ENCODE measurements at regions not wholly inside any gene's neighbourhood (a gene's known extent, or its start where the extent isn't known, plus 50 kb on each side); places are given as distances from the start of the nearest gene placed in this dataset.
A peak's percentile ranks its signal among the peaks of the same experiment; 100 is the strongest.

DNA sequence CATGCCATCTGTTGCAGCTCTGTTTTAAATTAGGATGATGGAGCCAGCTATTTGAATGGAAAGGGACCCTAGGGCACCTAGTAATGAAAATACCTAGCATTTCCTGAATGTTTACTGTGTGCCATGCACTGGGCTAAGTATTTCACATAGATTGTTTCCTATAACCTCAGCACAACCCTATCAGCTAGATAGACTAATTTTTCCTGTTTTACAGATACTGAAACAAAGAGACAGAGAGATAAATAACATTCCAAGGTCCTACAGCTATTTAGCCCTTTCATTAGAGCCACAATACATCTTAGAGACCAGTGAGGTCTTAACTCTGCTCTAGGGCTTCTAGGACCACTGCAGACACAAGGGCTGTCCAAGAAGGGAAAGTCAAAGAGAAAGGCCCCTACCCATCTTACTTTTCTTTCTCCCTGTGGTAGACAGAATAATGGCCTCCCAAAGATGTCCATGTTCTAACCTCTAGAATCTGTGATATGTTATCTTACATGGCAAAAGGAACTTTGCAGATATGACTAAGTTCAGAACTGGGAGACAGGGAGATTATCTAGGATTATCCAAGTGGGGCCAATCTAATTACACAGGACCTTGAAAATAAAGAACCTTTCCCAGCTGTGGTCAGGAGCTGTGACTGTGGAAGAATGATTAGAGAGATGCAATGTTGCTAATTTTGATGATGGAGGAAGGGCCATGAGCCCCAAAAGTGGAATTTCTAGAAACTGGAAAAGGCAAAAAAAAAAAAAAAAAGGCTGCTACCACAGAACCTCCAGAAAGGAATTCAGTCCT, 157.0 kb downstream of the CCDC34 start:
- intact Hi-C loops (cut with micrococcal nuclease; ENCODE audit: unreplicated experiment): loop anchor here (10.0 kb wide), 1 partner anchor 159 kb away; the partner anchor contains the start of gene CCDC34

DNA sequence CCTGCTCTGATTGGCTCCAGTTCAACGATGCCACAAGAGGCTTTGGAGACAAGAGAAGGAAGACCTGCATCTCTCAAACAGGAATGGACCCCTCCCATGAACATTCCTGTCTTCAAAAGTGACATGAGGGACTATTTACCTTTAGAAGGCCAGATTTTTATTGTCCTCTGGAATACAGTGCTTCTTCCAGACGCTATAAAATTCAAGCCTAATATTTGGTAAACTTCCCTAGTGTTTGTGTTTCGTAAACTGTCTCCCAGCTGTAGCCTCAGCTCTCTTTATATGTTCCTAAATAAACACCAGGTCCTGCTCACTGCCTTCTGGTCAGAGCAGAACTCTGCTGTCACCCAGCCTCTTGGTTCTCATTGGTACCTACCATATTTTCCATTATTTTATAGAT, 157.8 kb downstream of the CCDC34 start:
- H3K4me1 ChIP-seq (ENCODE audit: insufficient read depth, low read length, poor library complexity, severe bottlenecking): peaks cover 12% of the 10 kb centered on the region
- no peak for TF ChIP-seq EZH2phosphoT487 (IDR thresholded peaks at IDR 0.05; ENCODE audit: borderline replicate concordance, low read depth, low read length)
- TF ChIP-seq, protein P1, sequence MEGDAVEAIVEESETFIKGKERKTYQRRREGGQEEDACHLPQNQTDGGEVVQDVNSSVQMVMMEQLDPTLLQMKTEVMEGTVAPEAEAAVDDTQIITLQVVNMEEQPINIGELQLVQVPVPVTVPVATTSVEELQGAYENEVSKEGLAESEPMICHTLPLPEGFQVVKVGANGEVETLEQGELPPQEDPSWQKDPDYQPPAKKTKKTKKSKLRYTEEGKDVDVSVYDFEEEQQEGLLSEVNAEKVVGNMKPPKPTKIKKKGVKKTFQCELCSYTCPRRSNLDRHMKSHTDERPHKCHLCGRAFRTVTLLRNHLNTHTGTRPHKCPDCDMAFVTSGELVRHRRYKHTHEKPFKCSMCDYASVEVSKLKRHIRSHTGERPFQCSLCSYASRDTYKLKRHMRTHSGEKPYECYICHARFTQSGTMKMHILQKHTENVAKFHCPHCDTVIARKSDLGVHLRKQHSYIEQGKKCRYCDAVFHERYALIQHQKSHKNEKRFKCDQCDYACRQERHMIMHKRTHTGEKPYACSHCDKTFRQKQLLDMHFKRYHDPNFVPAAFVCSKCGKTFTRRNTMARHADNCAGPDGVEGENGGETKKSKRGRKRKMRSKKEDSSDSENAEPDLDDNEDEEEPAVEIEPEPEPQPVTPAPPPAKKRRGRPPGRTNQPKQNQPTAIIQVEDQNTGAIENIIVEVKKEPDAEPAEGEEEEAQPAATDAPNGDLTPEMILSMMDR (conservative IDR thresholded peaks at IDR 0.05; ENCODE audit: low read length): no peak
- no peak for DNase-seq (ENCODE audit: low spot score)
- no peak overlapping the region for H2AFZ ChIP-seq (ENCODE audit: low read length)
- H3K4me2 ChIP-seq (ENCODE audit: low read length): no peak overlapping the region
- intact Hi-C loops (cut with micrococcal nuclease; ENCODE audit: unreplicated experiment): loop anchor here (10.0 kb wide), 1 partner anchor 160 kb away; the partner anchor contains the start of gene CCDC34
- H4K20me1 ChIP-seq (ENCODE audit: insufficient read depth, low read length): no peaks in the 10 kb centered on the region
- H3K36me3 ChIP-seq (ENCODE audit: insufficient read depth, low read length): no peaks in the 10 kb centered on the region
- no peak overlapping the region for H3K27ac ChIP-seq (ENCODE audit: low read depth, low read length, poor library complexity, severe bottlenecking)
- no peaks in the 10 kb centered on the region for H3K79me2 ChIP-seq (ENCODE audit: insufficient read depth, low read depth, low read length)
- H3K9me3 ChIP-seq (ENCODE audit: low read length): no peaks in the 10 kb centered on the region
- BruUV-seq (replicated peaks): no TSS peak
- ChIA-PET CTCF (ENCODE audit: unreplicated experiment) (no interaction called here), POLR2A (no interaction called here)
- no peak overlapping the region for H3K4me3 ChIP-seq (ENCODE audit: low read depth, low read length, poor library complexity, severe bottlenecking)
- H3K9me2 ChIP-seq (ENCODE audit: insufficient read depth, low read length): no peaks in the 10 kb centered on the region

More for the DNA sequence above, 157.0 kb downstream of the CCDC34 start:
- Histone ChIP-seq H3K36me3 (ENCODE audit: insufficient read depth, low read length) (no peaks in the 10 kb centered on the region), H4K20me1 (ENCODE audit: insufficient read depth, low read length) (no peaks in the 10 kb centered on the region), H3K79me2 (ENCODE audit: insufficient read depth, low read depth, low read length) (no peaks in the 10 kb centered on the region), H3K4me3 (ENCODE audit: low read depth, low read length, poor library complexity, severe bottlenecking) (no peak overlapping the region), H2AFZ (ENCODE audit: low read length) (no peak overlapping the region), H3K27ac (ENCODE audit: low read depth, low read length, poor library complexity, severe bottlenecking) (no peak overlapping the region), H3K9me2 (ENCODE audit: insufficient read depth, low read length) (no peaks in the 10 kb centered on the region), H3K4me2 (ENCODE audit: low read length) (no peak overlapping the region), H3K4me1 (ENCODE audit: insufficient read depth, low read length, poor library complexity, severe bottlenecking) (peaks cover 10% of the 10 kb centered on the region), H3K9me3 (ENCODE audit: low read length) (no peaks in the 10 kb centered on the region)
- ChIA-PET CTCF (ENCODE audit: unreplicated experiment) (no interaction called here), POLR2A (interaction anchor here (0.7 kb wide), 1 partner anchor 24 kb away, joined by 5 read pairs; no protein-coding TSS in a partner anchor)
- no peak for TF ChIP-seq EZH2phosphoT487 (IDR thresholded peaks at IDR 0.05; ENCODE audit: borderline replicate concordance, low read depth, low read length)
- TF ChIP-seq, protein P1 (conservative IDR thresholded peaks at IDR 0.05; ENCODE audit: low read length): no peak
- no TSS peak for BruUV-seq (replicated peaks)
- DNase-seq (ENCODE audit: low spot score): no peak

DNA sequence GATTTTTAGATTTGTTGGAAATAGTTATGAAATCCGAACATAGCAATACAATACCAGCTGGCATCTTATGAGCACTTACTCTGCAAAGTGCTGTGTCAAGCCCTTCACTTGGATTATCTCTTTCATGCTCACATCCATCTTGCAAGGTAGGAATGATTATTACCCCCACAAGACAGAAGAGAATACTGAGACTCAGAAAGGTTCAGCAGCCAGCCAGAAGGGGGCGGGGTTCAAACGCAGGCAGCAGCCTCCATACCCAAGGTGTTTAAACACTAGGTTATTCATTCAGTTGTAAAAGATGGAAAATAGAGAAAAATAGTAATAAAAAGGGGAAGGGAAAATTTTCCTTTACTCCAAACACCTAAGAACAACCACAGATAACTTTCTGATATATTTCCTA, 158.5 kb downstream of the CCDC34 start:
- DNase-seq (ENCODE audit: low spot score): peak; percentile 32
- intact Hi-C loops (cut with micrococcal nuclease; ENCODE audit: unreplicated experiment): loop anchor here (5.0 to 10.0 kb wide), 2 partner anchors 160 to 283 kb away; partner anchors contain the start of gene CCDC34
- H3K9me3 ChIP-seq (ENCODE audit: low read length): no peaks in the 10 kb centered on the region
- ChIA-PET POLR2A (no interaction called here), CTCF (ENCODE audit: unreplicated experiment) (no interaction called here)
- no peak overlapping the region for H3K4me2 ChIP-seq (ENCODE audit: low read length)
- no peaks in the 10 kb centered on the region for H3K9me2 ChIP-seq (ENCODE audit: insufficient read depth, low read length)
- H4K20me1 ChIP-seq (ENCODE audit: insufficient read depth, low read length): no peaks in the 10 kb centered on the region
- BruUV-seq (replicated peaks): no TSS peak
- peaks cover 12% of the 10 kb centered on the region for H3K4me1 ChIP-seq (ENCODE audit: insufficient read depth, low read length, poor library complexity, severe bottlenecking)
- no peak overlapping the region for H2AFZ ChIP-seq (ENCODE audit: low read length)
- no peaks in the 10 kb centered on the region for H3K36me3 ChIP-seq (ENCODE audit: insufficient read depth, low read length)
- H3K4me3 ChIP-seq (ENCODE audit: low read depth, low read length, poor library complexity, severe bottlenecking): no peak overlapping the region
- no peaks in the 10 kb centered on the region for H3K79me2 ChIP-seq (ENCODE audit: insufficient read depth, low read depth, low read length)
- no peak overlapping the region for H3K27ac ChIP-seq (ENCODE audit: low read depth, low read length, poor library complexity, severe bottlenecking)
- TF ChIP-seq EZH2phosphoT487 (IDR thresholded peaks at IDR 0.05; ENCODE audit: borderline replicate concordance, low read depth, low read length): no peak
- TF ChIP-seq, protein P1 (conservative IDR thresholded peaks at IDR 0.05; ENCODE audit: low read length): peak; percentile 76

Data from OCI-LY7 (cell line).